ENCODE measurements at regions not wholly inside any gene's neighbourhood (a gene's known extent, or its start where the extent isn't known, plus 50 kb on each side); places are given as distances from the start of the nearest gene placed in this dataset.

DNA sequence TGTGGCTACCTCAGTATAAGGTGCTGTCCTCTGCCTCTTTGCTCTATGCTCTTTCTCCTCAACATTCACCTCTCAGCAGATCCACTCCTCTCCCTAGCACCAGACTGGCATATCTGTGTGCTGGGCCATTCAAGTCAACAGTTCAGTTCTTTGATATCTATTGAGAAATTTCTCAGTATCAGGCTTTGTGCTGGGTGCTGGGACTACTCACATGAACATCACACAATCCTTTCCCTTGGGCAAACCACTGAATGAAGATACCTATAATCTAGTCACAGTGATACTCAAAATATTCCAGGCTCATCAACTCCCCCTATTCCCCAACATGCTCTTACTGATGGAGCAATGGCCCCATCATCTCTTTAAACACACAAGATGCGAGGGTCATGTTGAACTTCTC is 120.8 kb downstream of the RPL22L1 start:
- H3K9me3 ChIP-seq: no peaks in the 10 kb centered on the region
- TF ChIP-seq, protein P1, sequence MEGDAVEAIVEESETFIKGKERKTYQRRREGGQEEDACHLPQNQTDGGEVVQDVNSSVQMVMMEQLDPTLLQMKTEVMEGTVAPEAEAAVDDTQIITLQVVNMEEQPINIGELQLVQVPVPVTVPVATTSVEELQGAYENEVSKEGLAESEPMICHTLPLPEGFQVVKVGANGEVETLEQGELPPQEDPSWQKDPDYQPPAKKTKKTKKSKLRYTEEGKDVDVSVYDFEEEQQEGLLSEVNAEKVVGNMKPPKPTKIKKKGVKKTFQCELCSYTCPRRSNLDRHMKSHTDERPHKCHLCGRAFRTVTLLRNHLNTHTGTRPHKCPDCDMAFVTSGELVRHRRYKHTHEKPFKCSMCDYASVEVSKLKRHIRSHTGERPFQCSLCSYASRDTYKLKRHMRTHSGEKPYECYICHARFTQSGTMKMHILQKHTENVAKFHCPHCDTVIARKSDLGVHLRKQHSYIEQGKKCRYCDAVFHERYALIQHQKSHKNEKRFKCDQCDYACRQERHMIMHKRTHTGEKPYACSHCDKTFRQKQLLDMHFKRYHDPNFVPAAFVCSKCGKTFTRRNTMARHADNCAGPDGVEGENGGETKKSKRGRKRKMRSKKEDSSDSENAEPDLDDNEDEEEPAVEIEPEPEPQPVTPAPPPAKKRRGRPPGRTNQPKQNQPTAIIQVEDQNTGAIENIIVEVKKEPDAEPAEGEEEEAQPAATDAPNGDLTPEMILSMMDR (IDR thresholded peaks at IDR 0.05; ENCODE audit: low read depth, low read length): no peak
- no peaks in the 10 kb centered on the region for H3K27me3 ChIP-seq
- no peak for DNase-seq
- H3K4me1 ChIP-seq: peaks cover 29% of the 10 kb centered on the region
- no peak overlapping the region for H3K4me3 ChIP-seq (ENCODE audit: low read depth, low read length)
- no peaks in the 10 kb centered on the region for H3K36me3 ChIP-seq

DNA sequence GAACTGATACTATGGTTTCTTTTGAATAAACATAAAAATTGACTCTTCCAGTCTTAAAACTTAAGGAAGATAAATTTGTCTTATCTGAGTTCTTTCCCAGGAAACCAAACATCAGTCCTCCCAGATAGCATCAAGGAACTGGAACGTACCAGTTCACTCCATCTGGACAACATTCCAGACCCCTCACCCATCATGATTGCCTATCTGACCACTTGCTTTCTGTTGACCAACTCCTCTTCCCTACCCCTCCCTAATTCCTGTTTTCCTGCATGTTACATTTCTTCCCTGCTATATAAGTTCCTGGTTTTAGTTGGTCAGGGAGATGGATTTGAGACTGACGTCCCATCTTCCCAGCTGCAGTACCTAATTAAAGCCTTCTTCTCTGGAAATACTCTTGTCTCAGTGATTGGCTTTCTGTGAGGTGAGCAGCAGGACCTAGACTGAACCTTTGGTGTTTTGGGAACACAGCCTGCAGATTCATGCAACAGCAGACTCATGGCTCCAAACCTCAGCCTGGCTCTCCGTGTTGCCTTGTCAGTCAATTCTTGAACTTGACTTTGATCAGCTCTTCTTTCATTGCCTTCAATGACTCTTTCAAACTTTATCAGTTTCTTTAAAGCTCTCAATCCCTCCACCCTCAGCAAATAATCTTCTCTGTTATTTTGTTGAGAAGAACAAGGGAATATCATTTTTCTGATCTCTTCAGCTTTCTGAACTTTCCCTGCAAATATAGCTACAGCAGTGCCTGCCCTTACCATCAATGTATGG is 123.6 kb downstream of the RPL22L1 start:
- Histone ChIP-seq H3K9me3 (no peaks in the 10 kb centered on the region), H3K27me3 (no peaks in the 10 kb centered on the region), H3K4me3 (ENCODE audit: low read depth, low read length) (no peak overlapping the region), H3K36me3 (no peaks in the 10 kb centered on the region), H3K4me1 (peaks cover 7% of the 10 kb centered on the region)
- no peak for DNase-seq
- TF ChIP-seq, protein P1 (IDR thresholded peaks at IDR 0.05; ENCODE audit: low read depth, low read length): no peak

DNA sequence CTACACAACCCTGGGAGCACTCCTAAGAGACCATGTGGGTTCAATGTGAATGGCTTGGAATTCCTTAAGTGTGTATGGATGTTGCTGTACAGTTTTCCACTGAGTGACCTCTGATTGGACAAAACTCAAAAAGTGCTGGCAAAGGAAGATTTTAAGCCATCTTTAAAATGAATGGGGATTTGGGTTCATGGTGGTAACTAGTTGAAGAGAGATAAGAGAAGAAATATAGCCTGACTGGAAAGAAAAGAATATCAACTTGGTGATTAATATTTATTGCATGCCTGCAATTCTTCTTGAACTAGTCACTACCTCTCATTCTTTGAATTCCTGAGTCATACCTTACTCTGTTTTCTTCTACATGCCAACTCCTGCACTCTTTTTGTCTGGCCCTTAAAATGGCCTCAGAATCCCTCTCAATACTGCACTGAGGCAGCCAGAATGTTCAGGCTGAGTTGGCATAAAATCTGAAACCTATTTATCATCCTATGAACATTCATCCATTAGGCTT is 124.7 kb downstream of the RPL22L1 start:
- Histone ChIP-seq H3K4me3 (ENCODE audit: low read depth, low read length) (no peak overlapping the region), H3K36me3 (no peaks in the 10 kb centered on the region), H3K9me3 (no peaks in the 10 kb centered on the region), H3K27me3 (no peaks in the 10 kb centered on the region), H3K4me1 (peaks cover 7% of the 10 kb centered on the region; the same call in 1 of the 2 replicates)
- TF ChIP-seq, protein P1 (IDR thresholded peaks at IDR 0.05; ENCODE audit: low read depth, low read length): no peak
- no peak for DNase-seq

DNA sequence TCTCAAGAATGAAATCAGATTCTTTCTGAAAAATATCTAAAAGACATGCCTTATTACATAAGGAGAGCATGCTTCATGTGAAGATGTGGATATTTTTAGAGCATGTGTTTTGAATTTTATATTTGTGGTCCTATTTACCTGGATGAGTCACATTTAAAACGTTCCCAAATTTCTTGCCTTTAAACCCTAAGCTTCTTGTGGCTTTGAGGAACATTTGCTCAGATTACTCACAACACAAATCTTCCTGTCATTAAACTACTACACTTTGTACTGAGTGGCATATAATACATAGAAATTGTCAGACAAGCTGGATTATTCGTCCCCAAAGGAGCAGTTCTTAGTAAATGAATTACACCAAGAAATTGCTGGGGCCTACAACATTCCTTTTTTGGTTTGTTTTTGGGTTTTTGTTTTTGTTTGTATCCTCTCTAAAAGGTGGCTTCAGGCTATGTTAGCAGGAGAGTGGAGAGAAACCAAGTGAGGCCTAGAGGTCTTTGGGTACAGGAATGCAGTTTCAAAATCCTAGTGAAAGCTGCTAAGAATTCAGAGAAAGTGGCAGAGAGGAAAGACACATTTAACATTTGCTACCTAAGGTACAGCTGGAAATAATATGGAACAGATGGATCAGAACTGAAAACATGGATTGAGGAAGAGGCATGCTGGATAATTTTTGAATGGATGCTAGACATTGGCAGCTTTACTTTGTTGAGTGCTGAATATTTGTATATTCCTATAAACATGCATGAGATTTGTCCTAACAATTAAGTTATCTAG is 128.1 kb downstream of the RPL22L1 start:
- no peak overlapping the region for H3K4me3 ChIP-seq (ENCODE audit: low read depth, low read length)
- H3K27me3 ChIP-seq: no peaks in the 10 kb centered on the region
- peaks cover 10% of the 10 kb centered on the region for H3K4me1 ChIP-seq
- no peaks in the 10 kb centered on the region for H3K36me3 ChIP-seq
- no peak for DNase-seq
- no peaks in the 10 kb centered on the region for H3K9me3 ChIP-seq
- TF ChIP-seq, protein P1 (IDR thresholded peaks at IDR 0.05; ENCODE audit: low read depth, low read length): no peak

DNA sequence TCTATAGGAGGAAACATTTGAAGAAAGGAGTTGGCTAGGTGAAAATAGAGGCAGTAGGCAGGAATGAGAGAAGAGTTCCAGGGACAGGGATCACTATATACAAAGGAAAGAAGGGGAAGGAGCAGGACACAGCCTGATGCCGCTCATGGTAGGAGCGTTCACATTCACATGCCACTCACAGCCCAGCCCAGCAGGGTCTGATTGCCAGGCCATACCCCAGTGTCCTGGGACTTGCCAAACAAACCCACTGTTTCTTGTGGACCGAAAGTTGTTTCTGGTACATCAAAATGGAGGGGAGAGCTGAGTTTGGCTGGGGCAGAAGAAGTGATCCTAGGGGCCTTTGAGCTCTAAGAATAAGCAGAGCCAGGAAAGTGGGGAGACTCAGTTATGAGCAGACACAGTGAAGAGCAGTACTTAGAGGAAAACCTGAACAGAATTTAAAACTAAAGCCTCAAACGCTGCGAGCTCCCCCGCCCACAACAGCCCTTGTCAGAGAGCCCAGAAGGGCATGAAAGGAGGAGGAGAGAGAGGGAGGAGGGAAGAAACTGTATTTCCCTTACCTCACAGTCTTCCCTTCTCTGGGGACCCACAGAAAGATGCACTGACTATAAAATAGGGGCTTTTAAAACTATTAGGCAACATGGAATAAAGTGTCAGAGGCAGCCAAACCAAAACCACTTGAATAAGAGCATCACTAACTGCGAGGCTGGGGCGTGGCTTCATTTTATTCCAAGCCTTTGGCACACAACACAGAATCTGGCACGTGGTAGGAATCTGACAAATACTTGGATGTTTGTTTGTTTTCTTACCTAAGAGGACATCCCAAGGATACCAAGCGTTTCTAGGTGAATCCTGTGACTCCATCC is 129.0 kb downstream of the RPL22L1 start:
- Histone ChIP-seq H3K9me3 (no peaks in the 10 kb centered on the region), H3K36me3 (no peaks in the 10 kb centered on the region), H3K27me3 (no peaks in the 10 kb centered on the region), H3K4me3 (ENCODE audit: low read depth, low read length) (no peak overlapping the region), H3K4me1 (peaks cover 6% of the 10 kb centered on the region)
- no peak for DNase-seq
- TF ChIP-seq, protein P1 (IDR thresholded peaks at IDR 0.05; ENCODE audit: low read depth, low read length): no peak
